ENCODE measurements at regions not wholly inside any gene's neighbourhood (a gene's known extent, or its start where the extent isn't known, plus 50 kb on each side); places are given as distances from the start of the nearest gene placed in this dataset.

DNA sequence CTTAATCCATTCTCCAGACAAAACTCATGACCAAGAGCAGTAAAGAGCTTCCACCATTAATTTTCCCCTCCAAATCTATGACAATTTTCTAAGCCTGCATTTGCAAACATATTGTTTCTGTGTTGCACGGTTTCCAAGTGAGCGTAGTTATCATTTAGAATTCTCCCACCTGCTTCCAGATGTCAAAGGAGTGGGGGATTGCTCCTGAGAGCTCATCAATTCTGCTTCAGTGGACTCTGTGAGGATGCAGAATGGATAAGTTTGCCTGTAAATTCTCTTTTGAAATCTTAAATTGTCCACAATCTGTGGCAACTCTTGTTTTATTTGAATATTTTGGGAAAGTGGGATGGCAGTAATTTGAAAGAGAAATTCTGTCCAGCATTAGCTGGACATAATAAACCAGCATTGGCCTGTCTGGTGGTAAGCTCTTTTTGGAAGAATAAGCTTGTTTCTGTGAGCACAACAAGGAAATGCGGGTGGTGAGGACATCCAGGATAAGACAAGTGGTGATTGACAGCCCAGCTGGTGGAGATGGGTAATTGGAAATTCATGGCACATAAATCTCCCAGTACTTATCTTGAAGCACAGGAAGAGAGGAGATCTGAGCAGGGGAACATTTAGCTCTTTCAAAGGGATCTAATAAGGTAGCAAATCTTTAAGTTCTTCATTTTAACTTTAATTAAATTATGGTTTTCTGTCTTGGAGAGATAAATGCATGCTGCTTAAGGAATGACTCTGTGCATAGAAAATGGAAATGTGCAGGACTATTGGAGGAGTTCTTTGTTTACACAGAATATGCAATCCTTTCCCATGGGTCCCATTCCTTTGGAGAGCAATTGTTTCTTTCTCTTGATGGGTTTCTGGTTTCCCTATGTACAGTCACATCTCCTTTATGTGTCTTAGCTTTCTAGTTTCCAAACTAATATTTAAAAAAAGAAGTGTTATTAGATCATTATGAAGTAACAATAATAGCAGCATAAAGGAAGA, 73.2 kb downstream of the FAT3 start:
- POLR2A ChIA-PET, result no interaction called here
- Histone ChIP-seq H3K4me1 (peaks cover 10% of the 10 kb centered on the region), H3K4me3 (ENCODE audit: low read depth, low read length) (no peak overlapping the region), H3K27me3 (replicated peaks; ENCODE audit: control insufficient read depth, insufficient read depth, low read length) (no peaks in the 10 kb centered on the region), H3K36me3 (ENCODE audit: control insufficient read depth, insufficient read depth, low read length) (no peaks in the 10 kb centered on the region), H3K9me3 (no peaks in the 10 kb centered on the region)
- Mint-ChIP-seq H3K9me3 (ENCODE audit: unreplicated experiment) (peaks cover 4% of the 10 kb centered on the region), H3K36me3 (ENCODE audit: insufficient read depth, unreplicated experiment) (no peaks in the 10 kb centered on the region), H3K4me3 (ENCODE audit: unreplicated experiment) (no peak overlapping the region), H3K27ac (ENCODE audit: unreplicated experiment) (no peak overlapping the region), H3K4me1 (ENCODE audit: low read depth, unreplicated experiment) (peaks cover 11% of the 10 kb centered on the region), H3K27me3 (ENCODE audit: insufficient read depth, unreplicated experiment) (no peaks in the 10 kb centered on the region)
- CTCF ChIA-PET, result no interaction called here
- TF ChIP-seq, protein P1, sequence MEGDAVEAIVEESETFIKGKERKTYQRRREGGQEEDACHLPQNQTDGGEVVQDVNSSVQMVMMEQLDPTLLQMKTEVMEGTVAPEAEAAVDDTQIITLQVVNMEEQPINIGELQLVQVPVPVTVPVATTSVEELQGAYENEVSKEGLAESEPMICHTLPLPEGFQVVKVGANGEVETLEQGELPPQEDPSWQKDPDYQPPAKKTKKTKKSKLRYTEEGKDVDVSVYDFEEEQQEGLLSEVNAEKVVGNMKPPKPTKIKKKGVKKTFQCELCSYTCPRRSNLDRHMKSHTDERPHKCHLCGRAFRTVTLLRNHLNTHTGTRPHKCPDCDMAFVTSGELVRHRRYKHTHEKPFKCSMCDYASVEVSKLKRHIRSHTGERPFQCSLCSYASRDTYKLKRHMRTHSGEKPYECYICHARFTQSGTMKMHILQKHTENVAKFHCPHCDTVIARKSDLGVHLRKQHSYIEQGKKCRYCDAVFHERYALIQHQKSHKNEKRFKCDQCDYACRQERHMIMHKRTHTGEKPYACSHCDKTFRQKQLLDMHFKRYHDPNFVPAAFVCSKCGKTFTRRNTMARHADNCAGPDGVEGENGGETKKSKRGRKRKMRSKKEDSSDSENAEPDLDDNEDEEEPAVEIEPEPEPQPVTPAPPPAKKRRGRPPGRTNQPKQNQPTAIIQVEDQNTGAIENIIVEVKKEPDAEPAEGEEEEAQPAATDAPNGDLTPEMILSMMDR (IDR thresholded peaks at IDR 0.05; ENCODE audit: insufficient read depth in 1 of 2, low read depth in 1 of 2, low read length in 1 of 2, severe bottlenecking in 1 of 2, unreplicated experiment in 1 of 2), result no peak
- no TSS peak for BruUV-seq (replicated peaks)
- no peak for DNase-seq
- intact Hi-C loops (cut with micrococcal nuclease; ENCODE audit: unreplicated experiment), result no loop called here

DNA sequence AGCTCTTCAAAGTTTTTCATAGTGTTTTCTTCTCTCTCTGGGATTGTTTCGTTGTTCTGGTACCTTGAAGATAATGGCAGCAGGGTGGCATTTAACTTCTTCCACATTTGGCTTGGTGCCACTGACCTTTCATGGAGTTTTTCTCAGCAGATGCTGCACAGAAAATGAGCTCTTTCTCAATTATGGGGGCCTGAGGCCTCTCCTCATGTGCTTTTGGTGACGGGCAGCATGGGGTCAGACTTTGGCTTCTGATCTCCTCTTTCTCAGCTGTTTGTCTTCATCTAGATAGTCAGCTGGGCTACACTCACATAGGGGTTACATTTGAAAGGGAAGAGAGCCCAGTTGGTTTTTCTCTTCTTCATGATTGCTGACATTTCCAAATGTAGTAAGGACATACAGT, 76.3 kb downstream of the FAT3 start:
- ChIA-PET POLR2A (no interaction called here), CTCF (no interaction called here)
- Histone ChIP-seq H3K4me1 (no peaks in the 10 kb centered on the region), H3K9me3 (no peaks in the 10 kb centered on the region), H3K36me3 (ENCODE audit: control insufficient read depth, insufficient read depth, low read length) (no peaks in the 10 kb centered on the region), H3K27me3 (replicated peaks; ENCODE audit: control insufficient read depth, insufficient read depth, low read length) (no peaks in the 10 kb centered on the region), H3K4me3 (ENCODE audit: low read depth, low read length) (no peak overlapping the region)
- intact Hi-C loops (cut with micrococcal nuclease; ENCODE audit: unreplicated experiment), result no loop called here
- H3K9me3 Mint-ChIP-seq (ENCODE audit: unreplicated experiment), result no peaks in the 10 kb centered on the region
- no TSS peak for BruUV-seq (replicated peaks)
- H3K4me3 Mint-ChIP-seq (ENCODE audit: unreplicated experiment), result no peak overlapping the region
- no peak overlapping the region for H3K27ac Mint-ChIP-seq (ENCODE audit: unreplicated experiment)
- TF ChIP-seq, protein P1 (IDR thresholded peaks at IDR 0.05; ENCODE audit: insufficient read depth in 1 of 2, low read depth in 1 of 2, low read length in 1 of 2, severe bottlenecking in 1 of 2, unreplicated experiment in 1 of 2), result no peak
- H3K4me1 Mint-ChIP-seq (ENCODE audit: low read depth, unreplicated experiment), result no peaks in the 10 kb centered on the region
- H3K36me3 Mint-ChIP-seq (ENCODE audit: insufficient read depth, unreplicated experiment), result no peaks in the 10 kb centered on the region
- H3K27me3 Mint-ChIP-seq (ENCODE audit: insufficient read depth, unreplicated experiment), result no peaks in the 10 kb centered on the region
- DNase-seq, result no peak

DNA sequence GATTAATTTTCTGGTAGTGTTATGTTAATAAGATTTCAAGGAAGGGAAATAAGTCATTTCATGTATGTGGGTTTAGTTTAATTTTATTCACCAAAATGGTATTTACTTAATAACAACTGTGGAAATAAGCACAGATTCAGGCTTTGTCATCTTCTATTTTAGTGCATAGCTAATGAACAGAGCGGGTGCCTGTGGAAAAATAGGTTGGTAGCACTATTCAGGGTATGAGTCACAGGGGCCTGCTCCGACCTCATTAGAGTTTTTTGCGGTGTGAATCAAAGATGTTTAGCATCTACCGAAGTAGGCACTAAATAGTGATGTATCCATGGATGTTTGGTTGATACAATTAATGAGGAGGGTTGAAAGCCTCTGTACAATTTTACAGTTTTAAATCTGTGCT, 78.2 kb downstream of the FAT3 start:
- H3K36me3 ChIP-seq (ENCODE audit: control insufficient read depth, insufficient read depth, low read length), result no peaks in the 10 kb centered on the region
- Mint-ChIP-seq H3K27ac (ENCODE audit: unreplicated experiment) (no peak overlapping the region), H3K27me3 (ENCODE audit: insufficient read depth, unreplicated experiment) (no peaks in the 10 kb centered on the region), H3K4me1 (ENCODE audit: low read depth, unreplicated experiment) (no peaks in the 10 kb centered on the region), H3K36me3 (ENCODE audit: insufficient read depth, unreplicated experiment) (no peaks in the 10 kb centered on the region), H3K9me3 (ENCODE audit: unreplicated experiment) (no peaks in the 10 kb centered on the region), H3K4me3 (ENCODE audit: unreplicated experiment) (no peak overlapping the region)
- POLR2A ChIA-PET, result no interaction called here
- CTCF ChIA-PET, result no interaction called here
- H3K4me3 ChIP-seq (ENCODE audit: low read depth, low read length), result no peak overlapping the region
- TF ChIP-seq, protein P1 (IDR thresholded peaks at IDR 0.05; ENCODE audit: insufficient read depth in 1 of 2, low read depth in 1 of 2, low read length in 1 of 2, severe bottlenecking in 1 of 2, unreplicated experiment in 1 of 2), result no peak
- no TSS peak for BruUV-seq (replicated peaks)
- intact Hi-C loops (cut with micrococcal nuclease; ENCODE audit: unreplicated experiment), result no loop called here
- no peaks in the 10 kb centered on the region for H3K4me1 ChIP-seq
- H3K27me3 ChIP-seq (replicated peaks; ENCODE audit: control insufficient read depth, insufficient read depth, low read length), result no peaks in the 10 kb centered on the region
- no peaks in the 10 kb centered on the region for H3K9me3 ChIP-seq
- no peak for DNase-seq

Measured in Caco-2 (cell line).